ENCODE measurements at regions not wholly inside any gene's neighbourhood (a gene's known extent, or its start where the extent isn't known, plus 50 kb on each side); places are given as distances from the start of the nearest gene placed in this dataset.

- H3K9ac ChIP-seq (ENCODE audit: insufficient read depth, low read length): no peak overlapping the region
- no peak for DNase-seq (ENCODE audit: low read depth in 2 of 2)
- no peak overlapping the region for H3K27ac ChIP-seq (ENCODE audit: insufficient read depth, low read length)
- H3K27me3 ChIP-seq (ENCODE audit: control insufficient read depth, insufficient read depth, low read length): no peaks in the 10 kb centered on the region
- no peaks in the 10 kb centered on the region for H3K4me1 ChIP-seq (ENCODE audit: control insufficient read depth, extremely low read depth, insufficient read depth, low read length)
- H3K79me2 ChIP-seq (ENCODE audit: control insufficient read depth, insufficient read depth, low read length): no peaks in the 10 kb centered on the region
- no peak overlapping the region for H3K4me3 ChIP-seq (replicated peaks in 1 of 4; ENCODE audit: control extremely low read depth in 1 of 4, insufficient read depth in 1 of 4, low read depth in 3 of 4, low read length in 4 of 4)
- no peaks in the 10 kb centered on the region for H4K20me1 ChIP-seq (ENCODE audit: control insufficient read depth, extremely low read depth, insufficient read depth, low read length)
- TF ChIP-seq EZH2 (IDR thresholded peaks at IDR 0.05; ENCODE audit: low read length, missing control alignments): no peak
- TF ChIP-seq CTCF (conservative IDR thresholded peaks at IDR 0.05 in 1 of 2, IDR thresholded peaks at IDR 0.05 in 1 of 2; ENCODE audit: low read depth in 1 of 2, low read length in 2 of 2): no peak
- no peaks in the 10 kb centered on the region for H3K9me3 ChIP-seq (ENCODE audit: control insufficient read depth, insufficient read depth, low read depth, low read length)
- H2AFZ ChIP-seq (ENCODE audit: low read length): no peak overlapping the region
- H3K4me2 ChIP-seq (ENCODE audit: extremely low read depth, insufficient read depth, low read length): no peak overlapping the region
- no peaks in the 10 kb centered on the region for H3K36me3 ChIP-seq (ENCODE audit: control insufficient read depth, insufficient read depth, low read length)
Measured at GRCh38 chr14:100434911-100435438, 111.8 kb downstream of the SLC25A47 start.

- no peaks in the 10 kb centered on the region for H3K79me2 ChIP-seq (ENCODE audit: control insufficient read depth, insufficient read depth, low read length)
- no peak overlapping the region for H3K27ac ChIP-seq (ENCODE audit: insufficient read depth, low read length)
- no peak overlapping the region for H3K9ac ChIP-seq (ENCODE audit: insufficient read depth, low read length)
Measured at GRCh38 chr14:100435459-100435858, 112.3 kb downstream of the SLC25A47 start.

GRCh38 chr14:100436745-100437406, 113.7 kb downstream of the SLC25A47 start:
- Histone ChIP-seq H3K4me3 (replicated peaks in 1 of 4; ENCODE audit: control extremely low read depth in 1 of 4, insufficient read depth in 1 of 4, low read depth in 3 of 4, low read length in 4 of 4) (no peak overlapping the region), H3K27ac (ENCODE audit: insufficient read depth, low read length) (no peak overlapping the region), H3K4me1 (ENCODE audit: control insufficient read depth, extremely low read depth, insufficient read depth, low read length) (no peaks in the 10 kb centered on the region), H3K36me3 (ENCODE audit: control insufficient read depth, insufficient read depth, low read length) (no peaks in the 10 kb centered on the region), H3K4me2 (ENCODE audit: extremely low read depth, insufficient read depth, low read length) (no peak overlapping the region), H3K27me3 (ENCODE audit: control insufficient read depth, insufficient read depth, low read length) (no peaks in the 10 kb centered on the region), H3K9me3 (ENCODE audit: control insufficient read depth, insufficient read depth, low read depth, low read length) (no peaks in the 10 kb centered on the region), H3K9ac (ENCODE audit: insufficient read depth, low read length) (no peak overlapping the region), H4K20me1 (ENCODE audit: control insufficient read depth, extremely low read depth, insufficient read depth, low read length) (no peaks in the 10 kb centered on the region), H2AFZ (ENCODE audit: low read length) (no peak overlapping the region), H3K79me2 (ENCODE audit: control insufficient read depth, insufficient read depth, low read length) (no peaks in the 10 kb centered on the region)
- DNase-seq (ENCODE audit: low read depth in 2 of 2): no peak
- TF ChIP-seq EZH2 (IDR thresholded peaks at IDR 0.05; ENCODE audit: low read length, missing control alignments): no peak
- no peak for TF ChIP-seq CTCF (conservative IDR thresholded peaks at IDR 0.05 in 1 of 2, IDR thresholded peaks at IDR 0.05 in 1 of 2; ENCODE audit: low read depth in 1 of 2, low read length in 2 of 2)

More at GRCh38 chr14:100435459-100435858, 112.3 kb downstream of the SLC25A47 start:
- Histone ChIP-seq H3K4me1 (ENCODE audit: control insufficient read depth, extremely low read depth, insufficient read depth, low read length) (no peaks in the 10 kb centered on the region), H3K4me3 (replicated peaks in 1 of 4; ENCODE audit: control extremely low read depth in 1 of 4, insufficient read depth in 1 of 4, low read depth in 3 of 4, low read length in 4 of 4) (no peak overlapping the region), H3K36me3 (ENCODE audit: control insufficient read depth, insufficient read depth, low read length) (no peaks in the 10 kb centered on the region), H3K4me2 (ENCODE audit: extremely low read depth, insufficient read depth, low read length) (no peak overlapping the region), H3K27me3 (ENCODE audit: control insufficient read depth, insufficient read depth, low read length) (no peaks in the 10 kb centered on the region), H3K9me3 (ENCODE audit: control insufficient read depth, insufficient read depth, low read depth, low read length) (no peaks in the 10 kb centered on the region), H2AFZ (ENCODE audit: low read length) (no peak overlapping the region), H4K20me1 (ENCODE audit: control insufficient read depth, extremely low read depth, insufficient read depth, low read length) (no peaks in the 10 kb centered on the region)
- DNase-seq (ENCODE audit: low read depth in 2 of 2): no peak
- TF ChIP-seq EZH2 (IDR thresholded peaks at IDR 0.05; ENCODE audit: low read length, missing control alignments): no peak
- TF ChIP-seq CTCF (conservative IDR thresholded peaks at IDR 0.05 in 1 of 2, IDR thresholded peaks at IDR 0.05 in 1 of 2; ENCODE audit: low read depth in 1 of 2, low read length in 2 of 2): no peak

Data from fibroblast of lung (primary cell).